Erythroblast (primary cell): ENCODE measurements at regions not wholly inside any gene's neighbourhood (a gene's known extent, or its start where the extent isn't known, plus 50 kb on each side); places are given as distances from the start of the nearest gene placed in this dataset.

Source experiments
- DNase-seq, 2 experiments: peaks; one replicate each; lab custom pipeline; 2025; lab: John Stamatoyannopoulos, UW
- GATA1 ChIP-seq: IDR thresholded peaks from 2 replicates; pipeline ENCODE4 v1.6.1; 2011; ENCODE audit warnings: low read depth, mild to moderate bottlenecking, control low read depth, low read length, moderate library complexity
- POLR2A ChIP-seq: IDR thresholded peaks from 2 replicates; pipeline ENCODE4 v1.6.1; 2011; ENCODE audit warnings: mild to moderate bottlenecking, low read length

- TF ChIP-seq GATA1 (no peak), POLR2A (no peak)
- no peak for DNase-seq
These were observed 63.7 kb upstream of the OBI1 start for GRCh38 chr13:78722700-78723099.

- no peak for DNase-seq
- TF ChIP-seq POLR2A, result no peak
- TF ChIP-seq GATA1, result no peak
These were observed 60.4 kb upstream of the OBI1 start for GRCh38 chr13:78719367-78719766.

- TF ChIP-seq GATA1, result no peak
- TF ChIP-seq POLR2A, result no peak
- DNase-seq, result no peak
These were observed 55.8 kb upstream of the OBI1 start for GRCh38 chr13:78714717-78715116.

GRCh38 chr13:78712831-78713230 lies 53.9 kb upstream of the OBI1 start:
- no peak for DNase-seq
- TF ChIP-seq GATA1 (no peak), POLR2A (no peak)

- no peak for TF ChIP-seq POLR2A
- TF ChIP-seq GATA1, result no peak
- no peak for DNase-seq
These were observed 50.1 kb upstream of the OBI1 start for GRCh38 chr13:78709028-78709427.
